Cerebellar nuclear complex (tissue), 1 donor: ENCODE measurements at regions not wholly inside any gene's neighbourhood (a gene's known extent, or its start where the extent isn't known, plus 50 kb on each side); places are given as distances from the start of the nearest gene placed in this dataset.
"Not testable (repeated sequence)": the region's sequence is repeated elsewhere in the genome, so short reads cannot be mapped to it uniquely, and the experiment has no call there.

Experiments
- DNase-seq, 2 experiments: peaks; one replicate each; lab custom pipeline; 2025; lab: John Stamatoyannopoulos, UW

DNA sequence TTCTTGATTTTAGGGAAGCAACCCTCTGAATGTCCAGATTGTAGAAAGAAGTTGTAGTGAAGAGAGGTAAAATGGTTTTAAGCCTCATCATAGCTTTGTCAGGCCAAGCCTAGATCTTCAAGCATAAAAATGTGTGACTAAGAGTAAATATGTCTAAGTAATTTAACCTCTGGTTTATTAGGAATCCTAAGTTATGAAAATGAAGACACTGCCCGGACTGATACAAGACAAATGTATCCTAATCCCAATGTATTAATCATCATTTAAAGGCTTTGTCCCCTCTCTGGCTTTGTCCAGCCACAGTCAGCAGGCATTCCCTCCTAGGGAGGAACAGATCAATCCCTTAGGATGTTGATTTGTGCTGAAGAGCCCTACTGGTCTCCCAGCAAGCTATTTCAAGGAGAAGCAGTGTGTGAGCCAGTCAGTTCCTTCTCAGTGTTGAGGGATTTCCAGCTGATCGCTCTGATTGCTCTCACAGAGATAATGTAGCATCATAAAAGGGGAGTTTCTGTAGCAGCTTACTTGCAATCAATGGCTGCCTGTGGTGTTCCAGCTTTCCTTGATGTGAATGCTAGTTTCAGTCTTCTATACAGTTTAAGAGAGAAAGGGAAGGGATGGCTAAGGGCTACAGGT lies 796.1 kb downstream of the EPHA4 start:
- no peak for DNase-seq

DNA sequence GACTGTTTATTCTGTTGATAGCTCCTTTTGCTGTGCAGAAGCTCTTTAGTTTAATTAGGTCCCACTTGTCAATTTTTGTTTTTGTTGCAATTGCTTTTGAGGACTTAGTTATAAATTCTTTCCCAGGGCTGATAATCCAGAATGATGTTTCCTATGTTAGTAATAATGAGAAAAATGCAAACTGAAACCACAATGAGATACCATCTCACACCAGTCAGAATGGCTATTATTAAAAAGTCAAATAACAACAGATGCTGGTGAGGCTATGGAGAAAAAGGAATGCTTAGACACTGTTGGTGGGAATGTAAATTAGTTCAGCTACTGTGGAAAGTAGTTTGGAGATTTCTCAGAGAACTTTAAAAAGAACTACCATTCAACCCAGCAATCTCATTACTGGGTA lies 793.0 kb downstream of the EPHA4 start:
- not testable (repeated sequence) for DNase-seq

DNA sequence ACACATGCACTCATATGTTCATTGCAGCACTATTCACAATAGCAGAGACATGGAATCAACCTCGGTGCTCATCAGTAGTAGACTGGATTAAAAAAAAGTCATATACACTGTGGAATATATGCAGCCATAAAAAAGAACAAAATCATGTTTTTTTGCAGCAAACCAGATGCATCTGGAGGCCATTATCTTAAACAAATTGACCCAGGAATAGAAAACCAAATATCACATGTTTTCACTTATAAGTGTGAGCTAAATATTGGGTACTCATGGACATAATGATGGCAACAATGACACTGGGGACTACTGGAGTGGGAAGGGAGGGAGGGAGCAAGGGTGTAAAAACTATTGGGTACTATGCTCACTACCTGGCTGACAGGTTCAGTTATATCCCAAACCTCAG lies 792.6 kb downstream of the EPHA4 start:
- no peak for DNase-seq

DNA sequence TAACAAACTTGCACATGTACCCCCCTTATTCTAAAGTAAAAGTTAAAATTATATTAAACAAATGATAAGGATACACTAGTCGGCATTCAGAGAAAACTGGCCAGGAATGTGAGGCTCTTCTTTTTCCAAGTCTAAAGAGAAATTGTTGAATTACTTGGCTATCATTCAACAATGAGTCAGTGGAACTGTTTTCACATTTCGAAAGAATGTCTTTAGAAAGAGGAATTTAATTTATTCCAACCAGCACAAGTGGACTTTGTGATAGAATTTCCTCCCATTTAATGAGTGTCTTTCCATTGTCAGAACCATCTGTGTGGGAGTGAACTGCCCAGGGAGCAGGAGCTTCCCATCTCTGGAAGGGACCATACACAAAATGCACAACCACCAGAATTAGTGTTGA lies 792.2 kb downstream of the EPHA4 start:
- no peak for DNase-seq

DNA sequence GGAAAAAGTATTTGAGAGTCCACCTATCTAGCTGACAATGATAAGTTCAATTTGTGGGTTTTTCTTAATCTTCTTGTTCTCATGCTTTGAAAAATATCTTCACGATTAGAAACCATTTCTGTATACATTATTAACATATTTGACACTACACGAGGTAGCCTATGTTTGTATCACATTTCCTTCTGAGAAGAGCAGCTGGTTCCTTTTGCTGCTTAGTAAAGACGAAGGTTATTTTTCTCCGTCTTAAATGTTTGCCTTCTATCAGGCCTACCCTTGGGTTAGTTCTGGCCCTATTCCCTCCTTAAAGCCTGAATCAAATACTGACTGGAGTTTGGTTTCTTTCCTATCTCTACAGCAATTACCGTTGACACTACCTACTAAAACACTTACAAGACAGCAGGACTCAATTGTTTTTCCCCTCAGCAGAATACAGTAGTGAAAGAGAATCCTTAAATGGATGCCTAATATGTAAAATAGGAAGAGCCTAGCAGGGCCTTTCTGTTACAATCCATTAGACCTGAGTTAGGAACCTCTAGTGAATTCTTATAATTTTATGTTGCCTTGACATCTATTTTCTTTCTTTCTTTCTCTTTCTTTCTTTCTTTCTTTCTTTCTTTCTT lies 790.4 kb downstream of the EPHA4 start:
- DNase-seq, result no peak

DNA sequence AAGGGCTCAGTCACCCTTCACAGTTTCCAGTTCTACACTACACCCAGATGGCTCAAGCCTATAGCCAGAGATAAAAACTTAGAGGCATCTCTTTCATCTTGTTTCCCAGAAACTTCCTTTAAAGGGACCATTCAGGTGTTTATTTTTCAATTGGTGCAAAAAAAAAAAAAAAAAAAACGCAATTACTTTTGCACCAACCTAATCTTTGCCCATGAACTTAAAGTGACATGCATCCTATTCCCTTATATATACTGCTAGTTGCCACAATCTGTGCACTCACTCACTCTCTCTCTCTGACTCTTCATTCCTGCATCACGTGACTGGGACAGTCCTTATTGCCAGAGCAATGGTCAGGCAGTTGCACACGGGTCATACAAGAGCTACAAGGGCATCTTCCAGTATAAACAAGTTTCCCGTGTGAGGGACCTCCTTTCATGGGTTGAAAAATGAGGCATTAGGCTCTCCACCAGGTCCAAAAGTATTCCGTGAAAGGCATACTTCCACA lies 789.4 kb downstream of the EPHA4 start:
- DNase-seq, result no peak

DNA sequence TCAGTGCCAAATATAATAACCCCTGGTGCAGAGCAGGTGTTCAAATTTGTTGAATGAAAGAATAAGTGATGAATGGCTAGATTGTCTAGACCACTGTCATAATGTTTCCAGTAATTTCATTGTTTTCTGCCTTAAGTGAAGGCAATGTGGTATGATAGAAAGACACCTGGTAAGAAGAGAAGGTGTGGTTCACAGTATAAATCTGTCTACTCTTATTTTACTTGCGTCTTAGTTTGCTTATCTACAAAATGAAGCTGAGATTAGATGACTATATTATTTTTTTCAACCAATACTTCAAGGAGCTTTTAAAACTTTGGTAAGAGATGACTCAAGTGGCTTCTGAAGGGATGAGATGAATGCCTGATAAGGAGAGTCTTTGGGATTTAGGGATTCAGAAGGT lies 788.4 kb downstream of the EPHA4 start:
- DNase-seq, result no peak

DNA sequence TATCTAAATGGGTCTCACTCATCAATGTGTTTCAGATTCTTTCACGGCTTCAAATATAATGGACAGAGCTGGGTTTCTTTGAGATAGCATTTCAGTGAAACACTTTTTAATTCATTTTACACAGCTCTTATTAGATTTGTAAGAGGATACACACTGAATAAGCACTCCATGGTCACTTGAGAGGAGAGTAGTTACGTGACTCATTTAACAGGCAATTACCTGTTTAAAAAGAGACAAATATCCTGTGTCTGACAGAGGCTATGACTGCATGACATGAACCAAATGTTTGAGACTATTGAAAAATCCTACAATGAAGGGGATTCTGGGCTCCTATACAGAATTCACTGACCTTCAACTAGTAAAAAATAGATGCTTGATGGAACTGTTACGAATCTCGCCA lies 786.9 kb downstream of the EPHA4 start:
- DNase-seq, result no peak

DNA sequence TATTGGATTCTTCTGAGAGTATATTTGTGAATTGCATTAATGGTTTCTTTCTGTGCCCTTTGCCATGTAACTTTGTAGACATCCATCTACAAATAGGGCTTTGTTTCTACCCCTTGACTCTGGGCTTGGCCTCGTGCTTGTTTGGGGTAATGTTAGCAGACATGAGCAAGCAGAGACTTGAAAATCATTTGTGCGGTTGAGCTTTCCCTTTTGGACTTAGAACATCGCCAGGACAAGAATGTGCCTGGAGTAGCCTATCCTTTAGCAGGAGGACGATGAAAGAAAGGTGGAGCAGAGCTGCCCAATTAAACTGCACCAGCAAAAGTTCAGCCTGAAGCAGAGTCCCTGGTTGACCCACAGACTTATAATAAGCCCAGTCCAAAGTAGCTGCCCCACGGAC lies 785.9 kb downstream of the EPHA4 start:
- no peak for DNase-seq

DNA sequence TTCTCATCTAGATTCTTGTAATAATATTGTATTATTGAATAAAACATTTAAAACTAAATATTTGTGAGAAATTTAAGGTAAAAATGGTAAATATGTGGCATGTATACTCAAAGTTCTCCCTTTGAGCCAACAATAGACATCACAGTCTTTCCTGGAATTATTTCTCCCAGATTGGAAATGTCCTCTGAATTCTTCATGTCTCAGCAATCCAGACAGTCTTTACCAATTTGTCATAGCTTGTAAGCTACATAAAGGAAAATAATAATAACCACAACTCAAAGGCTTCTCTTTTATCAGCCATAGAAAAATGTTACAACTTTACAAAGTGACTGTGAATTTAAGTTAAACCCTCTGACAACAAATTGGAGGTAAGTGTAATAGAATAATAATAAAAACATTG lies 784.9 kb downstream of the EPHA4 start:
- DNase-seq, result no peak

DNA sequence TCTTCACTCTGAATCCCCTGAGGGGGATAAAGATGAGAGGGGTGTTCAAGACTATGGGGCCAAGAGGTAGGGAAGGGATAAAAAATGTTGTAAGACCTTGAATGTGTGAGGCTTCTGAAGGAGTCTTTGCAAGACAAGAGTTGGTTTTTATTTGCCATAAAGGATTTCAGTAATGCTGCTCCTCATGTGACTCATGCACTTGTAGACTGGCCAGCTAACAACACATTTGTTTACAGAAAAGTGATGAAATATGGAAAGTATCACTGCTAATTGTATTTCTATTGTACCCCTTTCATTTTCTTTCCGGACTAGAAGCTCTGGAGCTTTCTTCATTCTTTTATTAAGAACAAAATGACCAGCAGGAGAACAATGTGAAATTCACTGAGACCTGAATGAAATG lies 782.1 kb downstream of the EPHA4 start:
- DNase-seq, result no peak

DNA sequence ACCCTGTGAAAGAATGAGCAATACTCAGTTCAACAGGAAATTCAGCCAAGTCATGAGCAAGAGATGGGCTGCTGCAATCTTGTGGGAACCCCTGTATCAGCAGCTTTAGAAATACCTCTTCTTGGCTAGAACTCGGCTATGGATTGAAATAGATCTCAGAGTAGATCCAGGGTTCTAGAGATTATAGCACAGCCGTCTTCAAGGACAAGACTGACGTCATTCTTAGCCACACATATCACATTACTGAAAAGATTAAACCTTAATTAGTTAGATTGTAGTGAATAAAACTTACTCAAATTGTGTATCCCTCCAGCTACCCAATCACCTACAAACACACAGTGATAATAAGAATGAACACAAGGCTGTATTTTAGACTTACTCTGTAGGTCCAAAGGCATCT lies 776.4 kb downstream of the EPHA4 start:
- DNase-seq, result no peak

DNA sequence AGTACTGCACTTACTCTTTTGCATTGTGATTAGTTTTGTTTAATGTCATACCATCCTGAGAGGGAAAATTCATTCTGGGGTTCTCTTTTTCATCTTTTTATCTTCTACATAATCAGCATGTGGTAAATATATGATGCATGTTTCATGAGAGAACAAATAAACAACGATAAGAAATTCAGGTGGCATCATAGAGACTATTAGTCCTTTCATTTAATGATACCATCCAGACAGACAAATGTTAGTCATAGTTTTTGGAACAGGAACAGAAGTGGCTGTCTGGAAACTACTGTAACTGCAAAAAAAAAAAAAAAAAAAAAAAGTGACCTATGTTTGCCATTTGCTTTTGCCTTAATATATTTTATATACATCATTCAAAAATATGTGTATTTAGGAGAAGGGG lies 761.0 kb downstream of the EPHA4 start:
- no peak for DNase-seq

DNA sequence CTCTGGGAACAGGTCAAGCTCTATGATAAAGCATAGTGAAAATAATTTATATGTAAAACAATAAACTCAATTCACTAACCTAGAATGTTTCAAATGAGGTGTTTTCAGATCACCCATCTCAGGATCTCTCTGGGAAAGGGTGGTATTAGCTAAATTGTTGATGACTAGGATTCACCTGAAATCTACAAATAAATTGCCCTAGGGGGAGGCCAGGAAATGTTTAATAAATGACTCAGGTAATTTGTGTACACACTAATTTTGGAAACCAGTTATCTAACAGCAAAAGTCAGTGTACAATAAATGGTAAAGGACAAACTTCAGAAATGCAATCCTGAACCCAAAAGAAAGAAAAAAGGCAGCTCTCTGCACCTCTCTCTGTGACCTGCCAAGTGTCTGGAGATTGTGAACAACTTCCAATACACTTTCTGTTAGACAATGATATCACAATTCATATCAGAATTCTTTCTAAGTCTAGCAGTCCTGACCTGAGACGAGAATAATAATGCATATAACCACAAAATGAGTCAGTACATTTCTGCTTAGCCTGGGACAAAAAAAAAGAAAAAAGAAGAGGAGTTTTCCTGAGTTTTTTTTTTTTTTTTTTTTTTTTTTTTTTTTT lies 760.0 kb downstream of the EPHA4 start:
- DNase-seq, result no peak

DNA sequence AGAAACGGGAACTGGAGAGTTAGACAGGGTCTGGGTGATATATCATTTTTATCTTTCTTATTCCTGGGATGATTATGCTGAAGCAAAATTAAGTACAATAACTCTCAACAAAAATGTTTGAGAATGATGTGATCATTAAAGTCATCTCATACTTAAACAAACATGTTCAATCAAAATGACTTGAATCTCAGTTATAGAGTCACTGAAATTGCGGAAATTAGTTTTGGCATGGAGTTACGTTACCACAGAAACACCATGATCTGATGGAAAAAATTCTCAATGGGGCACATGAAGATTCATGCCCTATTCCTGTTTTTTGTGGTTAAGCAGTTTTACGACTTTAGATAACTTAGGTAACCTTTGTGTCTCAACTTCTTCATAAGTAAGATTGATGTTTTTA lies 757.7 kb downstream of the EPHA4 start:
- no peak for DNase-seq

DNA sequence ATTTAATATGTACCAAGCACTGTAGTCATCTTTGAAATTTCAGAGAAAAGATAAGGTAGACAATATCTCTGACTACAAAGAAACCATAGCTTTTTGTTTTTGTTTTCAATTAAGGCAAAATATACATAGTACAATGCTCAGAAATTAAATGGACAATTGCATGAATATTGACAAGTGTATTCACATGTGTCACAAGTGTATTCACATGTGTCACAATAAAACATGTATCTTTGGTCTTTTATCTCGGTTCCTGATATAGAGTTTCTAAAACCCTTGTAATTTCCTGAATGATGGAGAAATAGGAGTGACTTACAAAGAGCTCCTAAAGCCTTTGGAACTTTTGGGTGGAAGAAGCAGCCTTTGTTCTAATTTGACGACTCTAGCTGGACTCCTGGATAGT lies 756.4 kb downstream of the EPHA4 start:
- no peak for DNase-seq

DNA sequence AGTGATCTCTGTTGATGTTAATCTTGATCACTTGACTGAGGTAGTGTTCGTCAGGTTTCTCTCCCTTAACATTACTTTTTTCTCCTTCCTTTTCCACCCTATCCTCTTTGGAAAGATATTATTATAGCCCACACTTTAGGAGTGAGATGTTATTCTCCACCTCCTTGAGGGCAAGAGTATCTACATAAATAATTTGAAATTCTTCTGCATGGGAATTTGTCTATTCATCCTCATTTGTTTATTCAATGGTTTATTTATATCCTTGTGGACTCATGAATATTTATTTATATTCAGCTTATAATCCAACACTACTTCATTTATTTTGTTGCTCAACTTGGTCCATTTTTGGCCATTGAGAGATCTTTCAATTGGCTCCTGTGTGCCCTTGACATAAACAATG lies 750.4 kb downstream of the EPHA4 start:
- DNase-seq, result no peak

DNA sequence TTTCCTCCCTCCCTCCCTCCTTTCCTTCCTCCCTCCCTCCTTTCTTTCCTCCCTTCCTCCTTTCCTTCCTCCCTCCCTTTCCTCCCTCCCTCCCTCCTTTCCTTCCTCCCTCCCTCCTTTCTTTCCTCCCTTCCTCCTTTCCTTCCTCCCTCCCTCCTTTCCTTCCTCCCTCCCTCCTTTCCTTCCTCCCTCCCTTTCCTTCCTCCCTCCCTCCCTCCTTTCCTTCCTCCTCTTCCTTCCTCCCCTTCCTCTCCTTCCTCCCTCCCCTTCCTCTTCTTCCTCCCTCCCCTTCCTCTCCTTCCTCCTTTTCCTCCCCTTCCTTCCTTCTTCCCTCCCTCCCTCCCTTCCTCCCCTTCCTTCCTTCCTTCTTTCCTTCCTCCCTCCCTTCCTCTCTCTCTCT lies 748.5 kb downstream of the EPHA4 start:
- not testable (repeated sequence) for DNase-seq

DNA sequence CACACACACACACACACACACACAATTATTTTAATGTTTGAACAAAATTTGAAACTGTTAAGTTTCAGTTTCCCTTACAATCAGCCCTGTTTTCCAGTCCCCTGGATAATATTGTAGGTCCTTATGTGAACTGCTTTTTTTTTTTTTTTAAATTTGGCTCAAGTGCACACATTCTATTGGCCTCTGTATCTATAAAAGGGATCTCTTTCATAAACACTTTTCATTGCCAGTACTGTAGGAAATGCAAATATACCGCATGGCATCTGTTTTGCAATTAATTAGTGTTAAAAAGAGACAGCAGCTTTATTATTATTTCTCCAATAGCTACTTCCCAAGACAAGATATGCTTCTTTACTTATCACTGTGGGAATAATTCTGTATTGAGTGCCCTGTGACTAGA lies 738.7 kb downstream of the EPHA4 start:
- DNase-seq, result no peak

DNA sequence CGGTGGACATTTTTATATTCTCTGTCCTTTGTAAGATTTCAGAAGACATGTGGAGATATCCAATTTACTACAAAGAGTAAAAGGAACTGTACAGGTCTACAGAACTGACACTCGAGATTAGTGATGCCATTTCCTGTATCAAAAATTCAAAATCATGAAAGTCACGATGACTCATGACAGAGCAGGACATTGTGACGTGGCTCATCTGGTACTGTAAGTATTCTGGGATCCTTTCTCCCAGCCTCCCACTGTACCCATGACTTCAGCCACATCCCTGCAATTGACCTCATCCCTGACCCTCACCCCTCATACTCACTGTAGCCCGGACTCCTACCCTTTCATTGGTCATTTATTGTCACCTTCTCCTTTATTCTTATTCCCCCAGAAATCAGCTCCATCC lies 736.5 kb downstream of the EPHA4 start:
- no peak for DNase-seq

DNA sequence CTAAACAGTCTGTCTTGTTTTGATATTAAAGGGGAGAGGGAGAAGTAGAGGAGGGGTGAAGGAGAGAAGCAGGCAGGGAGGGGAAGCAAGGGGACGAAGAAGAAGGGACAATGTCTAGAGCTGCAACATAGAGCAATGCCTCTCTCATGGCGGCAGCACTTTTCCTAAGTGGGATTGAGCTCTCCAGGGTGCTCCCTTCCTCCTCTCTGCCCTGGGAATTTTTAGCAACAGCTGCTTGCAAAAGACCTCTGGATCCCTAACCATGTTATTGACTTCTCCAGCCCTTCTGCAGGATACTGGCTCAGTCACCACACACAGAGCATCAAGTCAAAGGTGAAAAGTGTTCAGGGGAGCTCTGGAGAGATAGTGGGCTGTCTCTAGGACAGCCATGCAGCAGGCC lies 734.9 kb downstream of the EPHA4 start:
- DNase-seq, result no peak

DNA sequence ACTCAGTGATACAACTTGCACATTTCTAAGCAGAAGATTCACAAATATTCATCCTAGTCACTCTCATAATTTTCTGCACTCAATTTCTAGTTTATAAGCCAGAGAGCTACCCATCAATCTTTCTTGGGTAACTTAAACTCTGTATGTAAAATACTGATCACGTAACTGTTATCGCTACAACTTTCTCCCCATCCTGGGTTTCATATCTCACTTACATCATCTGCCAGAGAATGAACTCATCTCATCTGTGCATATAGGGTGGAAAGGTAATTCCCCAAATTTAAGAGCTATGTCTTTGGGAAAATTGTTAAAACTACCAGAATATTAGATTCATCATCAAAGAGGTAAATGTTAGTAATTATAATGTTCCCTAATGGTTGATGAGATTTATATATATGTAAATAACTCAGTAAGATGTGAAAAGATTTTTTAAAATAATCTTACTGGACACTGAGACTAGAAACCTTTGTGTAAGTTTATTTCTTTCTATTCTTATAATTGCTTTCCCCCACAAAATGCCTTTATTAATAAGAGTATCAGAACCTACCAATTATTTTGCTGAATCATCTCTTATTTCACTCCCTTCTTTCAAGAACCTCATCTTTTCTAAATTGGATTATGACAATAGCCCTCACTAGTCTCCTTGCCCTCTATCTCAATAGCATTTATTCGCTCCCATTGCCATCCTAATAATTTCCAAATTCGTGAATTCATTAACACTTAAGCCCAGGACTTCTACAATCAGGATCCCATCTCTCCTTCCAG lies 729.0 kb downstream of the EPHA4 start:
- no peak for DNase-seq

DNA sequence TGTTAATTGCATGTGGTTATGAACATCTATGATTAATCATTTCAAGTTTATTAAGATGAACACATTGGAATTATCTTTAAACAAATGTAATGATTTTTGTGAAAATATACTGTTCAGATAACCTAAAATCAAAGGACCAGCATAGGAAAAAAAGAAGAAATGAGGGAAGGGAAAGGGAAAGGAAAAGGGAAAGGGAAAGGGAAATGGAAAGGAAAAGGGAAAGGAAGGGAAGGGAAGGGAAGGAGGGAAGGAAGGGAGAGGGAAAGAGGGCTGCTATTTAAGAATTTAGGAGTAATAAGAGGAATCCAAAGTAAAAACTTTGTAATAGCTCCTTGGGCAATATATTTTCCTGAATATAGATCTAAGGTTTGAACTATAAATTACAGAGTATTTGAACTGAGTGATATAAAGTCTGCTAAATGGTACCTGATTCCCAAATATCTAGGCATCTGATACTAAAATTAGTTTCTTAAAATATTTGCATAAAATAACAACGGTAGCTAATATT lies 726.3 kb downstream of the EPHA4 start:
- DNase-seq, result no peak
